ENCODE measurements at regions not wholly inside any gene's neighbourhood (a gene's known extent, or its start where the extent isn't known, plus 50 kb on each side); places are given as distances from the start of the nearest gene placed in this dataset.
A peak's percentile ranks its signal among the peaks of the same experiment; 100 is the strongest.

DNA sequence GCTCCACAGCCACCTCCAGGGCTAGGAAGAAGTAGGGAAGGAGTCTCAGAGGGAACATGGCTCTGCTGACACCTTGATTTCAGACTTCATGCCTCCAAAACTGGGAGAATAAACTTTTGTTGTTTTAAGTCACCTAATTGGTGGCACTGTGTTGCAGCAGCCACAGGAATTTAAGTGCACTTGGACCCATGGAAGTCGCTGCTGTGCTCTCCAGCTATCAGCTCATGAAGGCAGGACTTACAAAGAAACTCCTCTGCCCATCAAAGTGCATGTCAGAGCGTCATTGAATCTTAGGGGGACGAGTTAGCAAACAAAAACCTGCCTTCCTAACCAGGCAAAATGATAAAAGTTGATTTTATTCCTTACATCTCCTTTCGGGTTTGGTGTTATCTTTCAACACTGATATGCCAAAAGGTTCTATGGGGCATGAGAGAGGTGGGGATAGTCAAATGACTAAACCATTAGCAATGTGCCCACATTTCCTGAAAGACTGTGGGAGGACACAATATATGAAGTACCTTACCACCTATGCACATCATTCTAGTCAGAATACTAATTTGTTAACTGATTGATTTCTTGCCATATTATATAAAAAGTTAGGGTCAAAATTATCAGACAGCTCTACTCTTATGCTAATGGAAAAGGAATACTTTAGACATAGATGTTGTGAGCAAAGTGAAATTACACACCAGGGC is 235.8 kb upstream of the TNP1 start:
- FAIRE-seq: peak; percentile 50
- DNase-seq (ENCODE audit: insufficient read length, low spot score): no peak

DNA sequence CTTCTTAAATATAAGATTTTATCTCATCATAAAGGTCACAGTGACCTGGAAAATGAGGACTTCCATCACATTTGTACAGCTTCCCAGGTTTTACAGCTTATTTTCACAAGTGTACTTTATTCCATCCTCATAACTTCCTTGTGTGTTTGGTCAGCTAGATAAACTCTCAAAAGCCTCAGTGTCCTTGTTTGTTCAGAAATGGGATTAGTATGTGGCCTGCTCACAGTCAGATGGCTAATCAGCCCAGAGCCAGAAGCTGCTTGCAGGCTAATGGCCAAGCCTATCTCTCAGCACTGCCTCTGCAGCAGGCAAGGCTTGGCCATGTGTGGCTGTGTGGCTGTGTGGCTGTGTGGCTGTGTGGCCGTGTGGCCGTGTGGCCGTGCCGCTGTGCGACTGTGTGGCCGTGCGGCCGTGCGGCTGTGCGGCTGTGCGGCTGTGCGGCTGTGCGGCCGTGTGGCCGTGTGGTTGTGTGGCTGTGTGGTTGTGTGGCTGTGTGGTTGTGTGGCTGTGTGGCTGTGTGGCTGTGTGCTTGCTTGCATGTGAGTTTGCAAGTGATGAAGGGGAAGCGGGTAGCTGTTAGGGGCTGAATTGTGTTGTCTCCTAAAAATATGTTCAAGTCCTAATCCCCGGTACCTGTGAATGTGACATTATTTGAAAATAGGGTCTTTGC is 233.0 kb upstream of the TNP1 start:
- FAIRE-seq: peak; percentile 47
- no peak for DNase-seq (ENCODE audit: insufficient read length, low spot score)
- TF ChIP-seq TAF1 (IDR thresholded peaks at IDR 0.05; ENCODE audit: low read depth, low read length): no peak
- no peak for TF ChIP-seq SPI1 (IDR thresholded peaks at IDR 0.05; ENCODE audit: low read depth, low read length)
- no peak for TF ChIP-seq POLR2AphosphoS5 (IDR thresholded peaks at IDR 0.05; ENCODE audit: low read depth, low read length)

More for the DNA sequence above, 235.8 kb upstream of the TNP1 start:
- TF ChIP-seq POLR2AphosphoS5 (IDR thresholded peaks at IDR 0.05; ENCODE audit: low read depth, low read length) (no peak), POLR2A (IDR thresholded peaks at IDR 0.05; ENCODE audit: low read depth, low read length) (no peak), PAX5 (IDR thresholded peaks at IDR 0.05; ENCODE audit: insufficient read depth, low read length, severe bottlenecking) (no peak), SPI1 (IDR thresholded peaks at IDR 0.05; ENCODE audit: low read depth, low read length) (no peak), POU2F2 (IDR thresholded peaks at IDR 0.05; ENCODE audit: low read depth, low read length) (no peak), TAF1 (IDR thresholded peaks at IDR 0.05; ENCODE audit: low read depth, low read length) (no peak)

DNA sequence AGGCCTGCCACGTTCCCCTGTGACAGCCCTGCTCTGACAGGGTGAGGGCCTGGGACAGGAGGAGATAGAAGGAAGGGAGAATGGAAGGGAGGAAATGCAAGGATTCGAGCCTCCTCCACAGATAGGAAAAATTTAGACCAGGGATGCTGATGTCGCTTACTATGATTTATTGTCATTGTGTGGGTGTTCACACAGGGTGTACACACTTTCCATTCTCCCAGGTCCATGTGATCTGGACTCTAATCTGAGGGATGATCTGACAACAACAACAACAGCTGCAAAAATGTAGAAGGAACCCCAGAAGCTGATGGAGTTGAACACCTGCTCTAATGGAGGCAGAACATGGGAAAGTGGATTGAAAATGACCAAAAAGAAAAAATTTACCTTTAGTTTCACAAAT is 231.7 kb upstream of the TNP1 start:
- no peak for TF ChIP-seq TAF1 (IDR thresholded peaks at IDR 0.05; ENCODE audit: low read depth, low read length)
- FAIRE-seq (no peak), DNase-seq (ENCODE audit: insufficient read length, low spot score) (no peak)

DNA sequence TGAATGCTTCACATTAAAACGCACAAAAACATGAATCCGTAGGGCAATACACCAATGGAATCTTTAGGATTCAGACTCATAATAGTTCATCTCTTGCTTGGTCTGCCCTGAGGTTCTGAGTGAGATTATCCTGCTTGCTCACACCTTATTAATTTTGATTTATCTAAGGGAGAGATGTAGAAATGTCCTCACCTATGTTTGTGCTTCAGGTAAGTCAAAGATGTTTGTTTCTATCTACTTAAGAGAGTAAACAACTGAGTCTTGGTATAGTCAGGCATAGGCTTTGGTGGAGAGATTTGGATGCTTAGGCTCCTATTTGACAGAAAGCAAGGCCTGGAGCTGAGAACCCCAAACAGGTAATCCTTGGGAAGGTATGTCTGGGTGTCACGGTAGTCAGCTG is 231.0 kb upstream of the TNP1 start:
- DNase-seq (ENCODE audit: insufficient read length, low spot score) (no peak), FAIRE-seq (no peak)
- TF ChIP-seq TAF1 (IDR thresholded peaks at IDR 0.05; ENCODE audit: low read depth, low read length) (no peak), POLR2A (IDR thresholded peaks at IDR 0.05; ENCODE audit: low read depth, low read length) (no peak), POLR2AphosphoS5 (IDR thresholded peaks at IDR 0.05; ENCODE audit: low read depth, low read length) (no peak), SPI1 (IDR thresholded peaks at IDR 0.05; ENCODE audit: low read depth, low read length) (no peak), PAX5 (IDR thresholded peaks at IDR 0.05; ENCODE audit: insufficient read depth, low read length, severe bottlenecking) (no peak), POU2F2 (IDR thresholded peaks at IDR 0.05; ENCODE audit: low read depth, low read length) (no peak)

DNA sequence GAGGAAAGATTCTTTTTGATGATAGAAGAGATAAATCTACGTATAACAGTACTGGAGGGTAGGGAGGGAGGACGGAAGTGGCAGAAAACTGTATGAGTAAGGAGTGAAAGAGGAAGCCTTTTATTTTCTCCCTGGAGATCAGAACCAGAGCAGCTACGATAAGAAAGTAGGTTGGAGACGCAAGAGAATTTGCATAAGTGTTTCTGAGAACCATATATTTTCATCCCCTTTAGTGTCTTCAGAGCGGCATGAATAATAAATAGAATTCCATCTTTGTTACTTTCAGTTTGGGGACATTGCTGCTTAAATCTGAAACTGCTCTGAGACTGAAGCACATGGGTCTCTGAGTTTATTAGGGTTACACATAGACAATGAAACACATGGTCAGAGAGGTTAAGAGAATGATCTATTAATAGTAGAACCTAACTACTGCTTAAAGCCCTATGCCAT is 230.2 kb upstream of the TNP1 start:
- FAIRE-seq: peak; percentile 83
- TF ChIP-seq TAF1 (IDR thresholded peaks at IDR 0.05; ENCODE audit: low read depth, low read length): no peak
- peak; percentile 92 for TF ChIP-seq SPI1 (IDR thresholded peaks at IDR 0.05; ENCODE audit: low read depth, low read length)
- TF ChIP-seq POU2F2 (IDR thresholded peaks at IDR 0.05; ENCODE audit: low read depth, low read length): peak; percentile 85
- no peak for TF ChIP-seq POLR2A (IDR thresholded peaks at IDR 0.05; ENCODE audit: low read depth, low read length)
- DNase-seq (ENCODE audit: insufficient read length, low spot score): peak; percentile 32

DNA sequence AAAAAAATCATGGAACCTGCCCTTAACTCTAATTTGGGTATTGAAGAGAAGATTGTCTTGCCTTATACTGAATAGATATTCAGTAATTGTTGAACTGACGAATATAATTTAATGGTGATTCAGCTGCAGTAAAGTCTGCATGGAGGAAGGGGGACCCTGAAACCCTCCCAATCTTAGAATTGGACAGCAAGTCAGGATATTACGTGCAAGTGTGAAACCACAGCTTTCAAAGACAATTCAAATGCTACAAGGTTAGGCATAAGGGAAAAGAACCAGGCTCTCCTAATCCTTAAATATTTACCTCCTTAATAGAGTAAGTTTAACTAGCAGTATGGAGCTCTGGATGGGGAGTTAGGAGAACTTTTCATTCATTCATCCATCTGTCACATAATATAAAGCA is 226.9 kb upstream of the TNP1 start:
- no peak for FAIRE-seq
- no peak for DNase-seq (ENCODE audit: insufficient read length, low spot score)
- TF ChIP-seq POLR2A (IDR thresholded peaks at IDR 0.05; ENCODE audit: low read depth, low read length) (no peak), SPI1 (IDR thresholded peaks at IDR 0.05; ENCODE audit: low read depth, low read length) (no peak), POU2F2 (IDR thresholded peaks at IDR 0.05; ENCODE audit: low read depth, low read length) (no peak), PAX5 (IDR thresholded peaks at IDR 0.05; ENCODE audit: insufficient read depth, low read length, severe bottlenecking) (no peak), TAF1 (IDR thresholded peaks at IDR 0.05; ENCODE audit: low read depth, low read length) (no peak), POLR2AphosphoS5 (IDR thresholded peaks at IDR 0.05; ENCODE audit: low read depth, low read length) (no peak)

DNA sequence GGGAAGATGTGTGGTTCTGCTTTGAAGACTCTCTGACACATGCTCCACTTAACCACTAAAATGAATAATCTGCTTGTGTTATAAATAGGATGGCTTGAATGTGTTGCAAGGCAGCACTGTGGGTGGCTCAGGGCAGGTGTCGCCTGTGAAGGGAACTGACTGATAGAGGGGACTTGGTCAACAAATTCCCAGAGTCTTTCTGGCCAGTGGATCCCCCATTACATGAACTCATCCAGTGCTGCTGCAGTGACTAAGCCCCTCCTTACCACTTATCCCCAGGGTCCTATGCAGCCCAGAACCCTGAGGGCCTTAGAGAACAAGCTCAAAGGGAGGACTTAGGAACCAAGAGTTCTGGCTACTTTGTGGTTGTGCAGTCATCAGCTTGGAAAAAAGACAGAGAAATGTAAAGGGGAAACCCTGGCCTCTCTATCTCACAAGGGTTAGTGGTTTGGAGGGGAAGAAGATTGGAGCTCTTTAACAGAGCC is 226.2 kb upstream of the TNP1 start:
- 0 out of 2 replicates have a peak, but pooled peaks have one; percentile 24 for TF ChIP-seq SPI1 (IDR thresholded peaks at IDR 0.05; ENCODE audit: low read depth, low read length)
- no peak for TF ChIP-seq PAX5 (IDR thresholded peaks at IDR 0.05; ENCODE audit: insufficient read depth, low read length, severe bottlenecking)
- TF ChIP-seq POU2F2 (IDR thresholded peaks at IDR 0.05; ENCODE audit: low read depth, low read length): 0 out of 2 replicates have a peak, but pooled peaks have one; percentile 33
- DNase-seq (ENCODE audit: insufficient read length, low spot score) (no peak), FAIRE-seq (peak; percentile 76)

DNA sequence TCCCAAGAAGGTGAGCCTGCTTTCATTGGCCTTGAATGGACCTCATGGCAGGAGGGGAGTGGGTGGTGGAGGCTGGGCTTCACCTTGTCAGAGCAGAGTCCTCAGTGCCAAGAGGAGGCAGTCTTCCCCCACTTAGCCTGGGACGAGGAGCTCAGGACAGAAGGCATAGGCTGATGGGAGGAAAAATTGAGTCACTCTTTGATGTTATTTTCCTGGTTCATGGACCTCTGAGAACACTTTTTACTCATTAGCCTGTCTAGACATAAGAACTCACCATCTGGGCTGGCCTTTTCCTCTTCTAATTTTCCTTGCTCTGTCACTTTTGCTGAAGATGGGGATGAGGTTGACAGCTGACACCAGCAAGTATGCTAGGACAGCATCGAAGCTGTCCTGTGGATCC is 225.7 kb upstream of the TNP1 start:
- TF ChIP-seq PAX5 (IDR thresholded peaks at IDR 0.05; ENCODE audit: insufficient read depth, low read length, severe bottlenecking): no peak
- no peak for TF ChIP-seq POLR2A (IDR thresholded peaks at IDR 0.05; ENCODE audit: low read depth, low read length)
- TF ChIP-seq SPI1 (IDR thresholded peaks at IDR 0.05; ENCODE audit: low read depth, low read length): no peak
- no peak for TF ChIP-seq POU2F2 (IDR thresholded peaks at IDR 0.05; ENCODE audit: low read depth, low read length)
- TF ChIP-seq TAF1 (IDR thresholded peaks at IDR 0.05; ENCODE audit: low read depth, low read length): no peak
- no peak for TF ChIP-seq POLR2AphosphoS5 (IDR thresholded peaks at IDR 0.05; ENCODE audit: low read depth, low read length)
- DNase-seq (ENCODE audit: insufficient read length, low spot score) (no peak), FAIRE-seq (no peak)

DNA sequence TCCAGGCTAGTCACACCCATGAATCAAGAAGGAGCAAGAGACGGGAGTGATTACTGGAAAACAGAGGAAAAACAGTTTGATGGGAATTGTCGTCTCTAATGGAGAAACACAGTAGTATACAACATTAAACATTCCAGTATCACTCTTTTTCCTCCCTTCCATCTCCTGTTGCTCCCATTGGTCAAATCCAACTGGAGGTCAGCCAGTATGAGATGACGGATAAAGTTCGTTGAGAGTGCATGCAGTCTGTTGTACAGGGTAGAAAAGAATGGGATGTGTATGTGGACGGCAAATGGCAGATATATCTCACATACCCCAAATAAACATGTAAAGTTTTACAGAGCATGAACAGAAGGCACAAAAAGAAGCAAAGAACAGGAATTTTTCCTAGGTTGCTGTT is 221.9 kb upstream of the TNP1 start:
- DNase-seq (ENCODE audit: insufficient read length, low spot score) (no peak), FAIRE-seq (no peak)
- TF ChIP-seq SPI1 (IDR thresholded peaks at IDR 0.05; ENCODE audit: low read depth, low read length) (no peak), POU2F2 (IDR thresholded peaks at IDR 0.05; ENCODE audit: low read depth, low read length) (no peak), PAX5 (IDR thresholded peaks at IDR 0.05; ENCODE audit: insufficient read depth, low read length, severe bottlenecking) (no peak), POLR2A (IDR thresholded peaks at IDR 0.05; ENCODE audit: low read depth, low read length) (no peak), POLR2AphosphoS5 (IDR thresholded peaks at IDR 0.05; ENCODE audit: low read depth, low read length) (no peak), TAF1 (IDR thresholded peaks at IDR 0.05; ENCODE audit: low read depth, low read length) (no peak)

DNA sequence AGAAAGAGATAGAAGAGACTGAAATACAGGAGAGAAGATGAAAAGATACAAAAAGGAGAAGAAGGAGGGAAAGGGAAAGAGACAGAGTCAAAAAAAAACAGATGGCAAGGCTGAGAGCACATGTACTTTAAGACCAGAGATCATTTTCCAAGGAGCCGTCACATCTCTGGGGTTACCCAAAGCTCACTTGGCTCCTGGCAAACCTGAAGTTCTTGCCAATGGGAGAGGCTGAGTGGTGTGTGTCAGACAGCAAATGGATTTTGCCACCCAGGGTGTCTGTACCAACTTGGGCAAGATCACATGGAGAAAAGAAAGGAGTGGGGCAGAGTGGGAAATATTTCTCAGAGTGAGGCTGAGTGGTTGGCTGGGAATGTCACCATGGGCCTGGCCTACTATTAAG is 219.3 kb upstream of the TNP1 start:
- DNase-seq (ENCODE audit: insufficient read length, low spot score) (no peak), FAIRE-seq (no peak)
- TF ChIP-seq POLR2A (IDR thresholded peaks at IDR 0.05; ENCODE audit: low read depth, low read length) (no peak), POLR2AphosphoS5 (IDR thresholded peaks at IDR 0.05; ENCODE audit: low read depth, low read length) (no peak), TAF1 (IDR thresholded peaks at IDR 0.05; ENCODE audit: low read depth, low read length) (no peak), POU2F2 (IDR thresholded peaks at IDR 0.05; ENCODE audit: low read depth, low read length) (no peak), PAX5 (IDR thresholded peaks at IDR 0.05; ENCODE audit: insufficient read depth, low read length, severe bottlenecking) (no peak), SPI1 (IDR thresholded peaks at IDR 0.05; ENCODE audit: low read depth, low read length) (no peak)
